HG02571 (cell line): ENCODE measurements at regions not wholly inside any gene's neighbourhood (a gene's known extent, or its start where the extent isn't known, plus 50 kb on each side); places are given as distances from the start of the nearest gene placed in this dataset.
"Not testable (repeated sequence)": the region's sequence is repeated elsewhere in the genome, so short reads cannot be mapped to it uniquely, and the experiment has no call there.

Experiments used
- ATAC-seq: cut with Tn5 transposase; IDR thresholded peaks from one replicate; pipeline ENCODE4 v1.9.1; 2021; ENCODE audit warnings: mild to moderate bottlenecking, moderate library complexity; ENCODE audit not compliant: unreplicated experiment

DNA sequence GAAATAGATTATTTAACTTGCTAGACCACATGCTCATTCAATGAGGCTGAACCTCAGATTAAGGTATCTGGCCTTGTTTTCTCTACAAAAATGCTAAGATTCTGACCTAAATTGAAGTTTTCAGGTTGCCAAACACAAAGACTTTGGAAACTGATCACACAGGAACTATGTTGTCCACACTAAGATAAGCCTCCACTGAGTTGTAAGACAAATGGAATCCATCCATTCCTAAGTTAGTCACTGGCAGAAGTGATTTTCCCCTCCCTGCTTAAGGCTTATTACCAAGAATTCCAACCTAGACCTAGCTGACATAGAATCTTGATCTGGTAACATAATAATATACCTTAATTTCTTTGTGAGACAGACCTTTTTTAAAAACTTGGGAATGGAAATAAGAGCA lies 608.1 kb downstream of the TENT5A start:
- no peak for ATAC-seq

GRCh38 chr6:81138236-81138635 lies 614.2 kb downstream of the TENT5A start:
- no peak for ATAC-seq

DNA sequence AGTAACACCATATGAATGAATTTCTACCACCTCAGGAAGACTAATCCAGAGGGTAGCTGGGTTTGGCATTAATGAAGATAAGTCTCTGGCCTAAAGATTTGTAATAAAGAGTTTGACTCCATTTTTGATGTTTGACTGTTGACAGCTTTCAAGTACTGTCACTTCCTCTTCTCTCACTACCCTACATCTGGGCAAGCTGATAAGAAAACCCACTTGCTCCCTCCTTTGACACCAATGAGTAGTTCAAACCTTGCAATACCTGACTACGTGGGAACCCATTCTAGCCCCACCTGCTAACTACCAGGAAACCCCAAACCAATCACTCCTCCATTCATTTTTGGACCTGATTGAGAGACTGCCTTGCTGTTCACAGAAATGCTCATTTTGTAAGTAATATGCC lies 621.5 kb downstream of the TENT5A start:
- no peak for ATAC-seq

- ATAC-seq, result no peak
Measured at GRCh38 chr6:81130061-81130460, 622.4 kb downstream of the TENT5A start.

- no peak for ATAC-seq
Measured at GRCh38 chr6:81128671-81129070, 623.8 kb downstream of the TENT5A start.

GRCh38 chr6:81126150-81126549 lies 626.3 kb downstream of the TENT5A start:
- ATAC-seq, result no peak

DNA sequence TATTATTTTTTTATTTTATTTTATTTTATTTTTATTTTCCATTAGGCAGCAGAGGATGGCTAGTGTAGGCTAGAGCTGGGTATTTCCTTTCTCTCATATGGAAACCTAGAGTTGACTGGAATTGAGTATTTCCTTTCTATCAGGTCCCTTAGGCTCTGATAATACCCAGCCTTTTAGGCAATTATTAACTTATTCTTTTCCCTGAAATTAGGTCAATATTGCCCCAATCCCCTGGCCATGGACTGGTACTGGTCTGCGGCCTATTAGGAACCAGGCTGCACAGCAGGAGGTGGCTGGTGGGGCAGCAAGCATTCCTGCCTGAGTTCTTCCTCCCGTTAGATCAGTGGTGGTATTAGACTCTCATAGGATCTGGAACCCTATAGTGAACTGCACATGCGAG lies 632.2 kb downstream of the TENT5A start:
- ATAC-seq, result no peak

GRCh38 chr6:81105998-81106397 lies 646.5 kb downstream of the TENT5A start:
- ATAC-seq, result no peak

DNA sequence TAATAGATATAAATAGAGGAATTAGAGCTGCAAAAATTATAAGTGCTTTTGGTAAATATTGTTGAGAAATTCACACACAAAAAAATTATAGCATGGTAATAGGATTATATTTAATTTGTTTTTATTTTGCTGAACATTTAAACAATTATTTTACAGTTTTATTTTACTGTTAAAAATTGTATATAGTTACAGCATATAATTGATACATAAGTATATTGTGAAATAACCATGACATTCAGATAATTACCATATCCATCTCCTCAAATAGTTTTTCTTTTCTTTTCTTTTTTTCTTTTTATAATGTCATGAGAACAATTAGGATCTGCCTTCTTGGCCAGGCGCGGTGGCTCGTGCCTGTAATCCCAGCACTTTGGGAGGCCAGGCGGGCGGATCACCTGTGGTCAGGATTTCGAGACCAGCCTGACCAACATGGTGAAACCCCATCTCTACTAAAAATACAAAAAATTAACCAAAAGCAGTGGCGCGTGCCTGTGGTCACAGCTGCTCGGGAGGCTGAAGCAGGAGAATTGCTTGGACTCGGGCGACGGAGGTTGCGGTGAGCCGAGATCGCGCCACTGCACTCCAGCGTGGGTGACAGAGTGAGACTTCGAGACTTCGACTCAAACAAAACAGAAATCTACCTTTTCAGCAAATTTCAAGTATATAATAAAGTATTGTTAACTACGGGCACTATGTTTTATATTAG lies 654.2 kb downstream of the TENT5A start:
- no peak for ATAC-seq

DNA sequence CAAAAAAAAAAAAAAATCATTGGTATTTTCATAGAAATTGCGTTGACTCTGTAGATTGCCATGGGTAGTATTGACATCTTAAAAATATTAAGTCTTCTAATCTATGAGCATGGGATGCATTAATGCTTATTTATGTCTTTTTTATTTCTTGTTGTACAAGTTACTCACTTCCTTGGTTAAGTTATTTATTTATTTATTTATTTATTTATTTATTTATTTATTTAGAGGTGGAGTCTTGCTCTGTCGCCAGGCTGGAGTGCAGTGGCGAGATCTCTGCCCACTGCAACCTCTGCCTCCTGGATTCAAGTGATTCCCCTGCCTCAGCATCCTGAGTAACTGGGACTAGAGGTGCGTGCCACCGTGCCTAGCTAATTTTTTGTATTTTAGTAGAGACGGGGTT lies 656.0 kb downstream of the TENT5A start:
- not testable (repeated sequence) for ATAC-seq

- no peak for ATAC-seq
Measured at GRCh38 chr6:81093051-81093450, 659.4 kb downstream of the TENT5A start.

DNA sequence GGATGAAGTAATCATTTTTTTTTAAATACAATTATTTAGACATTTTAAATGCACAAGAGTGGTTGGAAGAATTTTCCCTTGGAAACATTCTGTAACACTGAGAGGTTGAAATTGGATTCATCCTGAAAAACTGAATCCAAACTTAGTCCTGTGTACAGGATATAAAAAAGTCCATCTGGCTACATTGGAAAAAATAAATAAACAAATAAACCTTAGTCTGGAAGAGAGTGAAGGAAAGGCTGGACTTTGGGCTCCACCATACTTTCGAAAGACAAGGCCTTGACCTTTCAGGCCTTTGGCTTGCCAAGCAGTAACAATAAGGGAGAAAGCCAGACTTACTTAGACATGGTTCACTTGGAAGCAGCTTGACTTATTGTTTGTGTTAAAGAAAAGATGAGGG lies 664.3 kb downstream of the TENT5A start:
- no peak for ATAC-seq

DNA sequence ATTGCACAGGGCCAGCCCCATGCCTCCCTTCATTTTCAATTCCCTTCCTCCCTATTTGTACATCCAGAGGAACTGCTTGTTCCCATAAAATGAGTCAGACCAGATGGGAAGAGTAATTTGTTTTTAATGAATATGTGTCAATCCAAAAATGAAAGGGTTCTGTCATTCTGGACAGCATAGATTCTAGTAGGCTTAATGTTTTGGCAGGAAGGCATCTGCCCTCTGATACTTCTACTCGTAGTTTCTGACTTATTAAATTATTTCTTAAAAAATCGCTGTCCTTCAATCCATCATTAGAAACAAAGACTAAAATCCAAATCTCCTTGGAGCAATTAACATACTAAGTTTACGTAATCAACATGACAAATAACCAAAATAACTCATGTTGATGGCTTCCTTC lies 665.5 kb downstream of the TENT5A start:
- no peak for ATAC-seq

DNA sequence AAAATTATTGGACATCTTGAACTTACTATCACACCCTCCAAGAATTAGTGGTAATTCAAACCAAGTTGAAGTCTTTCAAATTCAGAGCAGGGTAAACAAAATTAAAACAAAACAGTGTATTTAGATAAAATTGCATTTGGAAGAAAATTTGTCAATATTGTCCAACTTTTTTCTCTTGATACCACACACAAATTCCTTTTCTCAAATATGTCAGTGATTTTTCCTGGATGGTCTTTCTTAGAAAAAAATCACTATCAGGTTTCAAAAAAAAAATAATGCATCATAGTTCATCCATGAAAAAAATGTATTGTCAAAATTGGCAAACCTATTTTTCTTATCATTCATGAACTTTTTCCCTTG lies 667.1 kb downstream of the TENT5A start:
- no peak for ATAC-seq

- no peak for ATAC-seq
Measured at GRCh38 chr6:81084776-81085430, 667.6 kb downstream of the TENT5A start.

GRCh38 chr6:81075974-81076373 lies 676.5 kb downstream of the TENT5A start:
- ATAC-seq, result no peak

GRCh38 chr6:81073318-81073717 lies 679.2 kb downstream of the TENT5A start:
- no peak for ATAC-seq

GRCh38 chr6:81071121-81071520 lies 681.4 kb downstream of the TENT5A start:
- no peak for ATAC-seq

DNA sequence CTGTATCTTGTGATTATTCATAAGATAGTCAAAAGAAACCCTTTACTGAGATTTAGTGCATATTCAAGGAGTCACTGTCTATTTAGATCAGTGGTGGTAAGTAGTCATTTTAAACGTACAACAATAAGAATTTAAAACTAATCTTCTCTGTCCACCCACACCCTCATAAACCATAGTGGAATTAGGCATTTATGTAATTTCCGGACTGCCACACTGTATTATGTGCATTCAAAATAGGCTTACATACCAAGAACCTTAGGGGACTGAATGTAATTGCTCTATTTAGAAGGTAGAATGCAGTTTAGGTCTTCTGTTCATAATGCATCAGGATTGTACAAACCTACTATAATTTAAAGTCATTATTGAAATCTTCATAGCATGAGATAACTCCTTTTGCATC lies 685.4 kb downstream of the TENT5A start:
- no peak for ATAC-seq

DNA sequence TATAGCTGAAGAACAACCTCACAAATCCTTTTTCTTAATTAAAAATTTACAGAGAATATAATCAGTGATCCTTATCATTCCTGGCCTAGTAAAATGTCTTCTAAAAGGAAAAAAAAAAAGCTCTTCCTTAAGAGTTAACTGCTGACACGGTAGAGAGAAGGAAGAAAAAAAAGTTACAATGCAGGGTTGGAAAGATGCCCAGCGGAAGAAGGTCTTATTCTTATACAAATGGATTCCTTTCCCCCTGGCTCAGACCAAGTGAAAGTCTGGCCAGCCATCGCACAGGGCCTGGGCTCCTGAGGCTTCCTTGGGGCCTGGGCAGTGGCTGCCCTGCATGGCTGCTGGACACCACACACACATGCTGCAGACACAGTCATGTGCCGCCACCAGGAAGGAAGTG lies 688.6 kb downstream of the TENT5A start:
- ATAC-seq, result no peak

GRCh38 chr6:81054036-81054435 lies 698.4 kb downstream of the TENT5A start:
- no peak for ATAC-seq

- ATAC-seq, result no peak
Measured at GRCh38 chr6:81051952-81052351, 700.5 kb downstream of the TENT5A start.
